ENCODE measurements at regions not wholly inside any gene's neighbourhood (a gene's known extent, or its start where the extent isn't known, plus 50 kb on each side); places are given as distances from the start of the nearest gene placed in this dataset.

DNA sequence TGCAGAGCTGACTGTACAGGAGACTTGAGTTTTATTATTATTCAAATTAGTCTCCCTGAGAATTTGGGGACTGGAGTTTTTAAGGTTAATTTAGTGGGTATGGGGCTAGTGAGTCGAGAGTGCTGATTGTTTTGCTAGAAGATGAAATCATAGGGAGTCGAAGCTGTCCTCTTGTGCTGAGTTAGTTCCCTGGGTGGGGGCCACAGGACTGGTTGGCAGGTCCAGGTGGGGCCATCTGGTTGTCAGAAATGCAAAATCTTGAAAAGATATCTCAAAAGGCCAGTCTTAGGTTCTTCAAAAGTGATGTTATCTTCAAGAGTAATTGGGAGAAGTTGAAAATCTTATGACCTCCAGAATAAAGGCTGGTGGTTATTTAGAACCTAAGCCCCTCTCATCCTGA lies 267.3 kb downstream of the MYCN start:
- 85% methylated on average over 2 of the region's 2 CpGs for whole genome bisulfite sequencing
- H3K27ac ChIP-seq (ENCODE audit: low read depth in 1 of 2, low read length in 2 of 2), result no peak overlapping the region
- TF ChIP-seq, protein P1, sequence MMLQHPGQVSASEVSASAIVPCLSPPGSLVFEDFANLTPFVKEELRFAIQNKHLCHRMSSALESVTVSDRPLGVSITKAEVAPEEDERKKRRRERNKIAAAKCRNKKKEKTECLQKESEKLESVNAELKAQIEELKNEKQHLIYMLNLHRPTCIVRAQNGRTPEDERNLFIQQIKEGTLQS (IDR thresholded peaks at IDR 0.05), result no peak
- no peak for TF ChIP-seq TAF1 (conservative IDR thresholded peaks at IDR 0.05)
- no peak for TF ChIP-seq RAD21 (IDR thresholded peaks at IDR 0.05)
- TF ChIP-seq JUND (IDR thresholded peaks at IDR 0.05), result no peak
- TF ChIP-seq, protein P2, sequence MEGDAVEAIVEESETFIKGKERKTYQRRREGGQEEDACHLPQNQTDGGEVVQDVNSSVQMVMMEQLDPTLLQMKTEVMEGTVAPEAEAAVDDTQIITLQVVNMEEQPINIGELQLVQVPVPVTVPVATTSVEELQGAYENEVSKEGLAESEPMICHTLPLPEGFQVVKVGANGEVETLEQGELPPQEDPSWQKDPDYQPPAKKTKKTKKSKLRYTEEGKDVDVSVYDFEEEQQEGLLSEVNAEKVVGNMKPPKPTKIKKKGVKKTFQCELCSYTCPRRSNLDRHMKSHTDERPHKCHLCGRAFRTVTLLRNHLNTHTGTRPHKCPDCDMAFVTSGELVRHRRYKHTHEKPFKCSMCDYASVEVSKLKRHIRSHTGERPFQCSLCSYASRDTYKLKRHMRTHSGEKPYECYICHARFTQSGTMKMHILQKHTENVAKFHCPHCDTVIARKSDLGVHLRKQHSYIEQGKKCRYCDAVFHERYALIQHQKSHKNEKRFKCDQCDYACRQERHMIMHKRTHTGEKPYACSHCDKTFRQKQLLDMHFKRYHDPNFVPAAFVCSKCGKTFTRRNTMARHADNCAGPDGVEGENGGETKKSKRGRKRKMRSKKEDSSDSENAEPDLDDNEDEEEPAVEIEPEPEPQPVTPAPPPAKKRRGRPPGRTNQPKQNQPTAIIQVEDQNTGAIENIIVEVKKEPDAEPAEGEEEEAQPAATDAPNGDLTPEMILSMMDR (IDR thresholded peaks at IDR 0.05; ENCODE audit: low read depth, low read length, missing input control), result no peak
- no peak for TF ChIP-seq MAX (IDR thresholded peaks at IDR 0.05)
- TF ChIP-seq RXRA (IDR thresholded peaks at IDR 0.05), result no peak
- no peak overlapping the region for H3K9ac ChIP-seq (ENCODE audit: low read depth in 1 of 2, low read length in 2 of 2)
- H3K4me3 ChIP-seq (ENCODE audit: low read depth in 1 of 3, low read length in 3 of 3), result no peak overlapping the region
- H3K27me3 ChIP-seq (ENCODE audit: control insufficient read depth in 4 of 4, insufficient read depth in 4 of 4, low read length in 3 of 4), result no peaks in the 10 kb centered on the region
- no peak for DNase-seq (ENCODE audit: low spot score)
- H3K36me3 ChIP-seq (ENCODE audit: control insufficient read depth in 4 of 4, insufficient read depth in 3 of 4, low read depth in 1 of 4, low read length in 3 of 4), result no peaks in the 10 kb centered on the region
- peaks cover 0 to 2% (median 0%) of the 10 kb centered on the region in 4 donors for H3K9me3 ChIP-seq (ENCODE audit: control insufficient read depth in 4 of 4, low read length in 3 of 4)
- H3K4me1 ChIP-seq (ENCODE audit: control insufficient read depth in 4 of 4, insufficient read depth in 4 of 4, low read length in 3 of 4), result no peaks in the 10 kb centered on the region

- Histone ChIP-seq H3K27me3 (ENCODE audit: control insufficient read depth in 4 of 4, insufficient read depth in 4 of 4, low read length in 3 of 4) (no peaks in the 10 kb centered on the region), H3K36me3 (ENCODE audit: control insufficient read depth in 4 of 4, insufficient read depth in 3 of 4, low read depth in 1 of 4, low read length in 3 of 4) (no peaks in the 10 kb centered on the region), H3K27ac (ENCODE audit: low read depth in 1 of 2, low read length in 2 of 2) (no peak overlapping the region), H3K4me3 (ENCODE audit: low read depth in 1 of 3, low read length in 3 of 3) (no peak overlapping the region), H3K9ac (ENCODE audit: low read depth in 1 of 2, low read length in 2 of 2) (no peak overlapping the region), H3K9me3 (ENCODE audit: control insufficient read depth in 4 of 4, low read length in 3 of 4) (peaks cover 0 to 2% (median 0%) of the 10 kb centered on the region in 4 donors), H3K4me1 (ENCODE audit: control insufficient read depth in 4 of 4, insufficient read depth in 4 of 4, low read length in 3 of 4) (no peaks in the 10 kb centered on the region)
- TF ChIP-seq EGR1 (IDR thresholded peaks at IDR 0.05; ENCODE audit: low read depth in 2 of 2), result no peak
- no peak for TF ChIP-seq TAF1 (conservative IDR thresholded peaks at IDR 0.05)
- no peak for TF ChIP-seq SP1 (IDR thresholded peaks at IDR 0.05)
- TF ChIP-seq, protein P2 (IDR thresholded peaks at IDR 0.05; ENCODE audit: low read depth, low read length, missing input control), result no peak
- no peak for TF ChIP-seq HNF4A (conservative IDR thresholded peaks at IDR 0.05)
- TF ChIP-seq FOXA2 (IDR thresholded peaks at IDR 0.05), result no peak
- no peak for TF ChIP-seq REST (IDR thresholded peaks at IDR 0.05)
- TF ChIP-seq HNF4G (IDR thresholded peaks at IDR 0.05), result no peak
- TF ChIP-seq, protein P1 (IDR thresholded peaks at IDR 0.05), result no peak
- TF ChIP-seq JUND (IDR thresholded peaks at IDR 0.05), result no peak
- TF ChIP-seq, protein P3, sequence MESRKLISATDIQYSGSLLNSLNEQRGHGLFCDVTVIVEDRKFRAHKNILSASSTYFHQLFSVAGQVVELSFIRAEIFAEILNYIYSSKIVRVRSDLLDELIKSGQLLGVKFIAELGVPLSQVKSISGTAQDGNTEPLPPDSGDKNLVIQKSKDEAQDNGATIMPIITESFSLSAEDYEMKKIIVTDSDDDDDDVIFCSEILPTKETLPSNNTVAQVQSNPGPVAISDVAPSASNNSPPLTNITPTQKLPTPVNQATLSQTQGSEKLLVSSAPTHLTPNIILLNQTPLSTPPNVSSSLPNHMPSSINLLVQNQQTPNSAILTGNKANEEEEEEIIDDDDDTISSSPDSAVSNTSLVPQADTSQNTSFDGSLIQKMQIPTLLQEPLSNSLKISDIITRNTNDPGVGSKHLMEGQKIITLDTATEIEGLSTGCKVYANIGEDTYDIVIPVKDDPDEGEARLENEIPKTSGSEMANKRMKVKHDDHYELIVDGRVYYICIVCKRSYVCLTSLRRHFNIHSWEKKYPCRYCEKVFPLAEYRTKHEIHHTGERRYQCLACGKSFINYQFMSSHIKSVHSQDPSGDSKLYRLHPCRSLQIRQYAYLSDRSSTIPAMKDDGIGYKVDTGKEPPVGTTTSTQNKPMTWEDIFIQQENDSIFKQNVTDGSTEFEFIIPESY (IDR thresholded peaks at IDR 0.05), result no peak
- no peak for TF ChIP-seq RXRA (IDR thresholded peaks at IDR 0.05)
- no peak for TF ChIP-seq YY1 (IDR thresholded peaks at IDR 0.05)
- no peak for TF ChIP-seq GABPA (IDR thresholded peaks at IDR 0.05 in 1 of 2, conservative IDR thresholded peaks at IDR 0.05 in 1 of 2)
- TF ChIP-seq NR2F2 (IDR thresholded peaks at IDR 0.05), result no peak
- no peak for TF ChIP-seq RAD21 (IDR thresholded peaks at IDR 0.05)
- no peak for TF ChIP-seq FOXA1 (IDR thresholded peaks at IDR 0.05)
- no peak for TF ChIP-seq MAX (IDR thresholded peaks at IDR 0.05)
- DNase-seq (ENCODE audit: low spot score), result no peak
- WGBS, result 92% methylated on average over 3 of the region's 3 CpGs
Measured at GRCh38 chr2:16207151-16207550, 266.8 kb downstream of the MYCN start.
